ENCODE measurements at regions not wholly inside any gene's neighbourhood (a gene's known extent, or its start where the extent isn't known, plus 50 kb on each side); places are given as distances from the start of the nearest gene placed in this dataset.

DNA sequence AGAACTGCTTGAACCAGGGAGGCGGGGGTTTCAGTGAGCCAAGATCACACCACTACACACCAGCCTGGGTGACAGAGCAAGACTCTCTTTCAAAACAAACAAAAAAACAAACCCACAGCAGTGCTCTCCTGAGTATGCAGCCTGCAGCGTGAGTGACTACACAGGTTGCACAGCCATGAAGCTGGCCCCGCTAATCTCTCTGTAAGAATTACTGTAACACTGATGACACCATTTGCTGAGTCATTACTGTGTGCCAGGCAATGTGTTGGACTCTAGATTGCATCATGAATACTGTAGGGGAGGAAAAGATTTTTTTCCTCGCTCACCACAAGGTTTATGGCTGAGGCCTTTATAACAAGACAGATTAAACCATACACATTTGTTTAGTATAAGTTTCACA, 118.6 kb upstream of the ATP8B1 start:
- no peak overlapping the region for H3K4me3 ChIP-seq (ENCODE audit: low read length)
- no peak for TF ChIP-seq CTCF (IDR thresholded peaks at IDR 0.05; ENCODE audit: insufficient read depth, low read depth, low read length, missing control alignments)
- peak; percentile 93 for DNase-seq (ENCODE audit: low read depth)

DNA sequence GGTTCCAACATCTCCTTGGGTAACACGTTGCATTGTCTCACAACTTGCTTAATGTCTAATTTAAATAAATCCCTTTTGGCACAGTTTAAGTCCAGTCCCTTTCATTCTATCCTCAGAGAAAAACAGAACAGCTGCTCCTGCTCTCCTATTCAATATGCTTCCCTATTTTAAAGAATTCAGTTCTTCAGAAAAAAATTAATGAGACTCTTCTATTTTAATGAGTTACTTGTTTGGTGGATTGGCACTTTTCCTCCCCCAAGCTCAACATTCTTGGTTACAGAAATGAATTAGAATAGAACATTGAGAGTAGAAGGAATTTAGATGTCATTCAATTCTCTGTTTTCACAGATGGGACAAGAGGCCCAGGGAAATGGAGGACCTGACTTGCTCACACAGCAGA, 116.9 kb upstream of the ATP8B1 start:
- no peak for DNase-seq (ENCODE audit: low read depth)
- no peak overlapping the region for H3K4me3 ChIP-seq (ENCODE audit: low read length)
- no peak for TF ChIP-seq CTCF (IDR thresholded peaks at IDR 0.05; ENCODE audit: insufficient read depth, low read depth, low read length, missing control alignments)

DNA sequence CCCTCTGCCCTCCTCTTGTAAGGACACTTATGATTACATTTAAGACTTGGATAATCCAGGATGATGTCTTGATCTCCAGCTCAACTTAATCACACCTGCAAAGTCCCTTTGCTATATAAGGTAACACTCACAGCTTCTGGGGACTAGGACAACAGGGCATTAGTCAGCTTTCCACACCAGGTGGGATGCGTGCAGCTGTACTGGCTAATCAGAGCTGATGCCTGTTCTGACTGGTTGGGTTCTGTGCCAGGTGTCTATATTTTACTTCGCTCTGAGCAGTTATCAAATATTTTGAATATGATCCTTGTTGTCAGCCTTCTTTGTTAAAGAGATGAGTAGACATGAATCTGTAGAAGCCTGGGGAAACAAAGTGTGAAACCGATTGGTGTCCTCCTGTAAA, 115.5 kb upstream of the ATP8B1 start:
- no peak overlapping the region for H3K4me3 ChIP-seq (ENCODE audit: low read length)
- peak; percentile 63 for DNase-seq (ENCODE audit: low read depth)
- no peak for TF ChIP-seq CTCF (IDR thresholded peaks at IDR 0.05; ENCODE audit: insufficient read depth, low read depth, low read length, missing control alignments)

DNA sequence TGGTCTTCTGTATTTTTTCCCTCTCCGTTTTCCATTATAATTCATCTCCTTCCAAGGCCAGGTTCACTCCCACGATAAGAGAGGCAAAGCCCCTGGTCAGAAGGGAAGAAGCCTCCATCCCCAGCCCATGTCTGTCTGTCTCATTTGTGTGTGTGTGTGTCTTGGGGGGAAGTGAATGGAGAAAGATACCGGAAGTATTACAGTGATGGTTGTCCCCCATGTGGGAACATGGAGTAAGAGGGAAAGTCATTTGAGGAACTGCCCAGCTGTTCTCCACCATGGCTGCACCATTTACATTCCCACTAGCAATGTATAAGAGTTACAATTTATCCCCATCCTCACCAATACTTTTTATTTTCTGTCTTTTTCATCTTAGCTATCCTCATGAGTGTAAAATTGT, 113.6 kb upstream of the ATP8B1 start:
- no peak overlapping the region for H3K4me3 ChIP-seq (ENCODE audit: low read length)
- DNase-seq (ENCODE audit: low read depth): no peak
- TF ChIP-seq CTCF (IDR thresholded peaks at IDR 0.05; ENCODE audit: insufficient read depth, low read depth, low read length, missing control alignments): no peak

DNA sequence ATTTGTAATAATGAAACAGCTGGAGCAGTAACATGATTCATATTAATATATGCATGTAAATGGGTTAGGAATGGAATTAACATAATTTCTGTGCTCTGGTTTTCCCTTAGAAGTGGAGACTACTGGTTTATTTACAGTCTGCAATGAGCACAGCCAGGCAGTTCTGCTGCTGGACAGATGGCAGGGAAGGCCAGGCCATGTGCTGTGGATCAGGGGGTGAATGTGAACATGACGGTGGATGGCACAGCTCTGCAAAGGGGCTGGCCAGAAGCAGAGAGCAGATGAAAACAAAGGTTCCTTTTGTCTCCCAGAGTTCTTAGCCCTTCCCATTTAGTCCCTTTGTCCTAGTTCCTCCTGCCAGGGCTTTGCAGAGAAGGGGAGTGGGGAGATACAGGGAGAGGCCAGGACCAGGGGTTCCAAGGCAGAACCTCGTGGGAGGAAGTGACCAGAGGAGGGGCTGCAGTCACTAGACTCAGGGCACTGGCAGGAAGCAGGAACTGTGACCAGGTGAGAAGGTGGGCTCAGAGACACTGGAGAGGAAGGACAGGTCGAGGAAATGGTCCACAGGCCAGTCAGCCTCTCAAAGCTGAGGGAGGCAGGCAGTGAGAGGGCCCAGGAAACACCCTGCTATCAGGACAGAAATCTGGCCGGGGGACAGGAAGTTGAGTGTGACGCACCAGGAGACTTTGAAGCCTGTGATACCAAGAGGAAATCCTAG, 112.9 kb upstream of the ATP8B1 start:
- TF ChIP-seq CTCF (IDR thresholded peaks at IDR 0.05; ENCODE audit: insufficient read depth, low read depth, low read length, missing control alignments): no peak
- no peak for DNase-seq (ENCODE audit: low read depth)
- H3K4me3 ChIP-seq (ENCODE audit: low read length): no peak overlapping the region

DNA sequence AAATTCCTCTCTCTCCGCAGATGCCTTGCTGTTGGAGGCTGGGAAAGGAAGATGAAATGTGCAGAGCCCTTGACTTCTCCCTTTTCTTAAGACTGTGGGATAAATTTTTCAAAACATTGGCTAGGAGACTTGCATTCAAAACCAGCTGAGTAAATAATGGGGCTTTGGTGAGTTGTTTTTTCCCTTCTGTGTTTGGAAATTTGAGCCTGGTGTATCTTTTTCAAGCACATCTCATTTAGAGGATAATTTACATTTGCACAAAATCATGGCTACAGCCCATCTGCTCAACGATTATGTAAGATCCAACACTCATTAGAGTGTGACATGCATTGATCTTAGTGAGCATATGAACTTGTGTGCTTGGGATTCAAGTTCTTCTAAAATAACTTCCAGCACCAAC, 112.1 kb upstream of the ATP8B1 start:
- no peak for TF ChIP-seq CTCF (IDR thresholded peaks at IDR 0.05; ENCODE audit: insufficient read depth, low read depth, low read length, missing control alignments)
- H3K4me3 ChIP-seq (ENCODE audit: low read length): no peak overlapping the region
- DNase-seq (ENCODE audit: low read depth): no peak

DNA sequence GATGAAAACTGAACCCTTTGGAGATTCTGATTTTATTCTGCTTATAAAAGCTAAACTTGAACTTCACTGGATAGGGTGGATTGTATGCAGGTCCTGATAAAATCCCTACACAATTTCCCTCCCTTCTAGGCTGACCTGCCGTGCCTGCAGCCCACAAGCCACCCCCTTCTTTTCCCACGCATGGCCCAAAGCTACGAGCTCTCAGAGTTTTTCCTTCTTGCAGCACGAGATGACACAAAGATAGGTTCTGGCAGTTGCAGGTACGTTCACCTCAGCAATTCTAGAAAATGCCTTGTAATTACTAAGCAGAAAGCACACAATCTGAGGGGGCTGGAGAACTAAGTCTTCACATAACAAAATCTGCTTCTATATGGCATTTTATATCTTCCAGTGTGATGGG, 110.6 kb upstream of the ATP8B1 start:
- H3K4me3 ChIP-seq (ENCODE audit: low read length): no peak overlapping the region
- no peak for TF ChIP-seq CTCF (IDR thresholded peaks at IDR 0.05; ENCODE audit: insufficient read depth, low read depth, low read length, missing control alignments)
- DNase-seq (ENCODE audit: low read depth): no peak
